ENCODE measurements at regions not wholly inside any gene's neighbourhood (a gene's known extent, or its start where the extent isn't known, plus 50 kb on each side); places are given as distances from the start of the nearest gene placed in this dataset.

GRCh38 chr1:166579557-166580501 is 259.4 kb upstream of the POGK start:
- FAIRE-seq (no peak), DNase-seq (ENCODE audit: low read depth) (no peak)
- Histone ChIP-seq H3K4me3 (ENCODE audit: low read depth, low read length) (no peak overlapping the region), H3K36me3 (ENCODE audit: control insufficient read depth, insufficient read depth, low read length) (no peaks in the 10 kb centered on the region), H3K27me3 (ENCODE audit: control insufficient read depth, insufficient read depth, low read length) (no peaks in the 10 kb centered on the region)
- TF ChIP-seq CTCF (IDR thresholded peaks at IDR 0.05; ENCODE audit: insufficient read depth, low read length, severe bottlenecking) = no peak

GRCh38 chr1:166588741-166589140 is 250.5 kb upstream of the POGK start:
- H3K27me3 ChIP-seq (ENCODE audit: control insufficient read depth, insufficient read depth, low read length) = no peaks in the 10 kb centered on the region
- no peak for TF ChIP-seq CTCF (IDR thresholded peaks at IDR 0.05; ENCODE audit: insufficient read depth, low read length, severe bottlenecking)
- FAIRE-seq (no peak), DNase-seq (ENCODE audit: low read depth) (no peak)
- H3K4me3 ChIP-seq (ENCODE audit: low read depth, low read length) = no peak overlapping the region
- no peaks in the 10 kb centered on the region for H3K36me3 ChIP-seq (ENCODE audit: control insufficient read depth, insufficient read depth, low read length)

- Histone ChIP-seq H3K27me3 (ENCODE audit: control insufficient read depth, insufficient read depth, low read length) (no peaks in the 10 kb centered on the region), H3K4me3 (ENCODE audit: low read depth, low read length) (no peak overlapping the region), H3K36me3 (ENCODE audit: control insufficient read depth, insufficient read depth, low read length) (no peaks in the 10 kb centered on the region)
- no peak for TF ChIP-seq CTCF (IDR thresholded peaks at IDR 0.05; ENCODE audit: insufficient read depth, low read length, severe bottlenecking)
- DNase-seq (ENCODE audit: low read depth) (no peak), FAIRE-seq (no peak)
These were observed 249.1 kb upstream of the POGK start for GRCh38 chr1:166590161-166590560.

GRCh38 chr1:166594646-166595045 is 244.6 kb upstream of the POGK start:
- DNase-seq (ENCODE audit: low read depth) (no peak), FAIRE-seq (no peak)
- H3K4me3 ChIP-seq (ENCODE audit: low read depth, low read length) = no peak overlapping the region
- no peak for TF ChIP-seq CTCF (IDR thresholded peaks at IDR 0.05; ENCODE audit: insufficient read depth, low read length, severe bottlenecking)
- no peaks in the 10 kb centered on the region for H3K27me3 ChIP-seq (ENCODE audit: control insufficient read depth, insufficient read depth, low read length)
- no peaks in the 10 kb centered on the region for H3K36me3 ChIP-seq (ENCODE audit: control insufficient read depth, insufficient read depth, low read length)

- FAIRE-seq (no peak), DNase-seq (ENCODE audit: low read depth) (no peak)
- H3K4me3 ChIP-seq (ENCODE audit: low read depth, low read length) = no peak overlapping the region
- no peaks in the 10 kb centered on the region for H3K36me3 ChIP-seq (ENCODE audit: control insufficient read depth, insufficient read depth, low read length)
- TF ChIP-seq CTCF (IDR thresholded peaks at IDR 0.05; ENCODE audit: insufficient read depth, low read length, severe bottlenecking) = no peak
- H3K27me3 ChIP-seq (ENCODE audit: control insufficient read depth, insufficient read depth, low read length) = no peaks in the 10 kb centered on the region
These were observed 241.8 kb upstream of the POGK start for GRCh38 chr1:166597516-166597915.

Measured in bronchial epithelial cell (primary cell).